ENCODE measurements at regions not wholly inside any gene's neighbourhood (a gene's known extent, or its start where the extent isn't known, plus 50 kb on each side); places are given as distances from the start of the nearest gene placed in this dataset.

- no peak overlapping the region for H3K4me2 ChIP-seq (ENCODE audit: low read length)
- no peak overlapping the region for H3K27ac ChIP-seq (ENCODE audit: low read length)
- TF ChIP-seq EZH2 (IDR thresholded peaks at IDR 0.05; ENCODE audit: borderline replicate concordance, insufficient read depth, low read length, poor library complexity, severe bottlenecking) (no peak), RAD21 (conservative IDR thresholded peaks at IDR 0.05) (no peak), REST (IDR thresholded peaks at IDR 0.05; ENCODE audit: borderline replicate concordance) (no peak), SMC3 (conservative IDR thresholded peaks at IDR 0.05; ENCODE audit: poor library complexity) (no peak), MXI1 (conservative IDR thresholded peaks at IDR 0.05; ENCODE audit: poor library complexity, severe bottlenecking) (no peak), CTCF (IDR thresholded peaks at IDR 0.05; ENCODE audit: poor library complexity, severe bottlenecking) (no peak), POLR2AphosphoS5 (IDR thresholded peaks at IDR 0.05) (no peak), TAF1 (IDR thresholded peaks at IDR 0.05; ENCODE audit: low read depth) (no peak), EP300 (conservative IDR thresholded peaks at IDR 0.05; ENCODE audit: poor library complexity, severe bottlenecking) (no peak)
- peaks cover 3% of the 10 kb centered on the region for H3K27me3 ChIP-seq (ENCODE audit: insufficient read depth, low read depth, low read length)
- no peaks in the 10 kb centered on the region for H3K9me3 ChIP-seq (ENCODE audit: low read length)
- H3F3A ChIP-seq (ENCODE audit: insufficient read depth, low read length, poor library complexity, severe bottlenecking), result peaks cover 7% of the 10 kb centered on the region
- H3K9me2 ChIP-seq (ENCODE audit: insufficient read depth, low read length), result no peaks in the 10 kb centered on the region
- H4K20me1 ChIP-seq (ENCODE audit: insufficient read depth), result no peaks in the 10 kb centered on the region
- H3K79me2 ChIP-seq (replicated peaks; ENCODE audit: insufficient read depth, low read length), result no peaks in the 10 kb centered on the region
- H3K9ac ChIP-seq (ENCODE audit: low read length), result no peak overlapping the region
- no peak overlapping the region for H2AFZ ChIP-seq (ENCODE audit: low read depth, low read length)
- no peaks in the 10 kb centered on the region for H3K36me3 ChIP-seq (ENCODE audit: insufficient read depth, low read length)
- no peak overlapping the region for H3K4me3 ChIP-seq (ENCODE audit: low read length)
Observed at GRCh38 chr5:167845952-167846351, 445.5 kb upstream of the WWC1 start.

GRCh38 chr5:167849874-167850273 lies 441.6 kb upstream of the WWC1 start:
- peaks cover under 1% of the 10 kb centered on the region for H3F3A ChIP-seq (ENCODE audit: insufficient read depth, low read length, poor library complexity, severe bottlenecking)
- TF ChIP-seq MXI1 (conservative IDR thresholded peaks at IDR 0.05; ENCODE audit: poor library complexity, severe bottlenecking) (no peak), REST (IDR thresholded peaks at IDR 0.05; ENCODE audit: borderline replicate concordance) (no peak), EP300 (conservative IDR thresholded peaks at IDR 0.05; ENCODE audit: poor library complexity, severe bottlenecking) (no peak), POLR2AphosphoS5 (IDR thresholded peaks at IDR 0.05) (no peak), EZH2 (IDR thresholded peaks at IDR 0.05; ENCODE audit: borderline replicate concordance, insufficient read depth, low read length, poor library complexity, severe bottlenecking) (no peak), CTCF (IDR thresholded peaks at IDR 0.05; ENCODE audit: poor library complexity, severe bottlenecking) (no peak), SMC3 (conservative IDR thresholded peaks at IDR 0.05; ENCODE audit: poor library complexity) (no peak), TAF1 (IDR thresholded peaks at IDR 0.05; ENCODE audit: low read depth) (no peak), RAD21 (conservative IDR thresholded peaks at IDR 0.05) (no peak)
- H3K36me3 ChIP-seq (ENCODE audit: insufficient read depth, low read length), result no peaks in the 10 kb centered on the region
- no peaks in the 10 kb centered on the region for H3K79me2 ChIP-seq (replicated peaks; ENCODE audit: insufficient read depth, low read length)
- no peak overlapping the region for H3K4me2 ChIP-seq (ENCODE audit: low read length)
- no peak overlapping the region for H3K4me3 ChIP-seq (ENCODE audit: low read length)
- H3K9me3 ChIP-seq (ENCODE audit: low read length), result no peaks in the 10 kb centered on the region
- H4K20me1 ChIP-seq (ENCODE audit: insufficient read depth), result no peaks in the 10 kb centered on the region
- no peak overlapping the region for H3K9ac ChIP-seq (ENCODE audit: low read length)
- H2AFZ ChIP-seq (ENCODE audit: low read depth, low read length), result no peak overlapping the region
- peaks cover 3% of the 10 kb centered on the region for H3K27me3 ChIP-seq (ENCODE audit: insufficient read depth, low read depth, low read length)
- no peaks in the 10 kb centered on the region for H3K9me2 ChIP-seq (ENCODE audit: insufficient read depth, low read length)
- H3K27ac ChIP-seq (ENCODE audit: low read length), result no peak overlapping the region
